ENCODE measurements at regions not wholly inside any gene's neighbourhood (a gene's known extent, or its start where the extent isn't known, plus 50 kb on each side); places are given as distances from the start of the nearest gene placed in this dataset.

GRCh38 chr6:14190929-14191224 lies 73.3 kb downstream of the CD83 start:
- no peak for TF ChIP-seq CTCF (conservative IDR thresholded peaks at IDR 0.05 in 1 of 2, IDR thresholded peaks at IDR 0.05 in 1 of 2; ENCODE audit: low read depth in 1 of 2, low read length in 2 of 2)
- TF ChIP-seq EZH2 (IDR thresholded peaks at IDR 0.05; ENCODE audit: low read length, missing control alignments), result no peak
